Activated CD4-positive, alpha-beta T cell treated with anti-CD3 and anti-CD28 coated beads for 4 hours (primary cell): ENCODE measurements at regions not wholly inside any gene's neighbourhood (a gene's known extent, or its start where the extent isn't known, plus 50 kb on each side); places are given as distances from the start of the nearest gene placed in this dataset.
"Not testable (repeated sequence)": the region's sequence is repeated elsewhere in the genome, so short reads cannot be mapped to it uniquely, and the experiment has no call there.

Experiments used
- DNase-seq, 2 donors: peaks; one replicate each; pipeline ENCODE4 v3.0.0-alpha.2; 2020

GRCh38 chr16:49944221-49944620 lies 80.8 kb upstream of the CNEP1R1 start:
- no peak for DNase-seq

- no peak for DNase-seq
Measured at GRCh38 chr16:49947907-49948678, 76.9 kb upstream of the CNEP1R1 start.

- no peak for DNase-seq
Measured at GRCh38 chr16:49951574-49952195, 73.3 kb upstream of the CNEP1R1 start.

GRCh38 chr16:49952386-49952785 lies 72.6 kb upstream of the CNEP1R1 start:
- no peak for DNase-seq

GRCh38 chr16:49953090-49953489 lies 71.9 kb upstream of the CNEP1R1 start:
- no peak for DNase-seq

- no peak for DNase-seq
Measured at GRCh38 chr16:49955858-49956257, 69.2 kb upstream of the CNEP1R1 start.

GRCh38 chr16:49956915-49957314 lies 68.1 kb upstream of the CNEP1R1 start:
- DNase-seq: no peak

GRCh38 chr16:49958448-49958847 lies 66.6 kb upstream of the CNEP1R1 start:
- no peak for DNase-seq

- DNase-seq: no peak
Measured at GRCh38 chr16:49959552-49960277, 65.3 kb upstream of the CNEP1R1 start.

- no peak for DNase-seq
Measured at GRCh38 chr16:49961089-49961488, 63.9 kb upstream of the CNEP1R1 start.

GRCh38 chr16:49962566-49962965 lies 62.5 kb upstream of the CNEP1R1 start:
- not testable (repeated sequence) for DNase-seq

- no peak for DNase-seq
Measured at GRCh38 chr16:49964316-49964715, 60.7 kb upstream of the CNEP1R1 start.

GRCh38 chr16:49964973-49965372 lies 60.1 kb upstream of the CNEP1R1 start:
- DNase-seq: no peak

- DNase-seq: no peak
Measured at GRCh38 chr16:49967012-49967559, 57.9 kb upstream of the CNEP1R1 start.

- no peak for DNase-seq
Measured at GRCh38 chr16:49969091-49970030, 55.7 kb upstream of the CNEP1R1 start.

- no peak for DNase-seq
Measured at GRCh38 chr16:49970797-49971431, 54.1 kb upstream of the CNEP1R1 start.

GRCh38 chr16:49972280-49972679 lies 52.7 kb upstream of the CNEP1R1 start:
- DNase-seq: no peak

- no peak for DNase-seq
Measured at GRCh38 chr16:49972961-49973360, 52.1 kb upstream of the CNEP1R1 start.
